GM18951 (cell line): ENCODE measurements at regions not wholly inside any gene's neighbourhood (a gene's known extent, or its start where the extent isn't known, plus 50 kb on each side); places are given as distances from the start of the nearest gene placed in this dataset.

ENCODE experiments used
- POLR2A ChIP-seq: IDR thresholded peaks from 4 replicates; pipeline ENCODE4 v1.6.1; 2011; ENCODE audit warnings: mild to moderate bottlenecking; ENCODE audit not compliant: insufficient read length, insufficient read depth; ENCODE audit errors: extremely low read depth
- in situ Hi-C: fragments of 300-500 bp; cut with MboI; formaldehyde crosslinking; loops from one replicate; pipeline ENCODE4 v1.12.0; 2022; ENCODE audit warnings: low sequenced_read_pairs, mixed read lengths, inconsistent platforms; ENCODE audit not compliant: unreplicated experiment

GRCh38 chr1:73626326-73626725, 571.6 kb downstream of the LRRIQ3 start:
- no peak for TF ChIP-seq POLR2A
- in situ Hi-C loops = no loop called here

- in situ Hi-C loops = no loop called here
Observed at GRCh38 chr1:73623946-73624345, 574.0 kb downstream of the LRRIQ3 start.

DNA sequence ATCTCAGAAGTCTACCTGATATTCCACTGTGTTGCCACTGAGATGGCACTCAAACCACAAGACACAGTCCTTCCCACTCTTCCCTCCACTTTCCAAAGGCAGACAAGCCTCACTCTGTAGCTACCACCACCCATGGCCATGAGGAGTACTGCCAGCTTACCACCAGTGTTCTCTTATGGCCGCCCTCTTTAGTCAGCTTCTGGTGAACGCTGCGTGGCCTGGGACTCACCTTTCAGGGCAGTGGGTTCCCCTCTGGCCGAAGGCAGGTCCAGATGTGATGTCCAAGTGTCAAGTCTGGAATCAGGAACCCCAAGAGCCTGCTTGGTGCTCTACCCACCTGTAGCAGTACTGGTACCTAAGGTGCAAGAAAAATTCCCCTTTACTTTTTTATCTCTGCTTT, 580.8 kb downstream of the LRRIQ3 start:
- TF ChIP-seq POLR2A = no peak
- in situ Hi-C loops = no loop called here

More at GRCh38 chr1:73623946-73624345, 574.0 kb downstream of the LRRIQ3 start:
- no peak for TF ChIP-seq POLR2A

DNA sequence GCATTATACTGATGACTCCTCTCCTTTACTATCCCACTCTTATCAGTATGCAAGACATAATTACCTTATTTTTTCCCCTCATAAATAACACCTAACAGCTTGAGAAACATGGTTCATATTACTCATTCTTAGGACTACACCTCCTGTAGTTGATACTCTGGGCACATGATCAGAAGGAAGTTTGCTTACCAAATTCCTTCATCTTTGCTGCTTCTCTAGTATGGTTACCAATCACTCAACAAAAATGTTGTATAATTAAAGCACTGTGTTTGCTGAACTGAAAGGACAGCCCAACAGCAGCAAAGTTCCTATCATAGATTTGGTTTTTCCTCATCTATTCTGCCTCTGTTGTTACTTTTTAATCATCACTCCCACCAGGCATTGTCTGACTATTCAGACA, 586.3 kb downstream of the LRRIQ3 start:
- in situ Hi-C loops = no loop called here
- TF ChIP-seq POLR2A = no peak

GRCh38 chr1:73604739-73605138, 593.2 kb downstream of the LRRIQ3 start:
- TF ChIP-seq POLR2A = no peak
- in situ Hi-C loops = no loop called here

GRCh38 chr1:73604211-73604610, 593.8 kb downstream of the LRRIQ3 start:
- no peak for TF ChIP-seq POLR2A
- in situ Hi-C loops = no loop called here

GRCh38 chr1:73593804-73594203, 604.2 kb downstream of the LRRIQ3 start:
- in situ Hi-C loops = no loop called here
- no peak for TF ChIP-seq POLR2A

GRCh38 chr1:73593364-73593763, 604.6 kb downstream of the LRRIQ3 start:
- no peak for TF ChIP-seq POLR2A
- in situ Hi-C loops = no loop called here

DNA sequence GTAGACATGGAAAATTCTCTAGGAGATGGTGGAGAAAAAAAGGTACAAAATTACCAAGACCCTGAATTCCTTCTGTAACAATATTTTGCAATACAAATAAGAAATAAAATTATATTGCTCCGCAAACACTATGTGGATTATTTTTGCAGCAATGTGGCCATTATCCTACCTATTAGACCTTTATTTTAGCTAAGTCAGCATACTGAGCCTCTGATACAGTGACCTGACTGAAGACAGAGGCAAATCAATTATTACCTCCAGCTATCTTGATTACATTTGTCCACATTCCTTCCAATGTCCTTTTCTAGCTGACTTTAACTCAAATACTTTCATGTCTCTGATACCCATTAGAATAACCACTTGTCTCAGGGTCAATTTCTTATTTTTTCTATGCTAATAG, 610.9 kb downstream of the LRRIQ3 start:
- TF ChIP-seq POLR2A = no peak
- in situ Hi-C loops = no loop called here

DNA sequence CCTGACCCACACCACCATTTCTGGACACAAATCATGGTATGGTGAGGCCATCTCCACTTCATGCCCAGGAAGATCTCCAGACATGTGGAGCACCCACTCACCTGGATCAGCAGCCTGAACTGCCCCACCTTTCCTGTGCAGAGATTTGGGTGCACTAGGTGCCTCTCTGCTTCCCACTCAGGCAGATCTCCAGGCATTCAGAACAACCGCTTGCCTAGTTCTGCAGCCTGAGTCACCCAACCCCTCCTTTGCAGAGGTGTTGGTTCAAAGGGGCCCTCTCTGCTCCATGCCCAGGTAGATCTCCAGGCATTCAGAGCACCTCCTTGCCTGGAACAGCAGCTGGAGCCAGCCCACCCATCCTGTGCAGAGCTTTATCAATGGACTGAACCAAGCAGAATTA, 620.8 kb downstream of the LRRIQ3 start:
- no peak for TF ChIP-seq POLR2A

DNA sequence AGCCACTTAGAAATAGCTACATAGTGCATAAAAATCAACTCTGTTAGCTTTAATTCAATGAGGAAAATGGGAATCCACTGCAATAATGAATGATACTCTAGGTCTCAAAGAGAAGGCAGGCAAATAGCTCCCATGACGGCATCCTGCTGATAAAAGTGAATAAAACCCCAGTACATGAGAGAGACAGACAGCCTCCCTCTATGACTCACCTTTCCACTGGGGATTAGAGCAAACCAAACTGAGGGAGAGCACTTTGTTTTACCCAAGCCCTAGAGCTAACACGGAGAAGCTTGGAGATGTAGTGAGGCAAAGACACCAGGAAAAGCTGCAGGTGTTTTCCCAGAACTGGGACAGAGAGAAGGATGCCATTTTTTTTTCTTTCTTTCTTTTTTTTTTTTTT, 621.9 kb downstream of the LRRIQ3 start:
- TF ChIP-seq POLR2A = no peak
- in situ Hi-C loops = no loop called here

More for the DNA sequence above, 620.8 kb downstream of the LRRIQ3 start:
- in situ Hi-C loops = no loop called here

GRCh38 chr1:73564294-73564693, 633.7 kb downstream of the LRRIQ3 start:
- in situ Hi-C loops = no loop called here
- TF ChIP-seq POLR2A = no peak

GRCh38 chr1:73556270-73556669, 641.7 kb downstream of the LRRIQ3 start:
- in situ Hi-C loops = no loop called here
- TF ChIP-seq POLR2A = no peak

DNA sequence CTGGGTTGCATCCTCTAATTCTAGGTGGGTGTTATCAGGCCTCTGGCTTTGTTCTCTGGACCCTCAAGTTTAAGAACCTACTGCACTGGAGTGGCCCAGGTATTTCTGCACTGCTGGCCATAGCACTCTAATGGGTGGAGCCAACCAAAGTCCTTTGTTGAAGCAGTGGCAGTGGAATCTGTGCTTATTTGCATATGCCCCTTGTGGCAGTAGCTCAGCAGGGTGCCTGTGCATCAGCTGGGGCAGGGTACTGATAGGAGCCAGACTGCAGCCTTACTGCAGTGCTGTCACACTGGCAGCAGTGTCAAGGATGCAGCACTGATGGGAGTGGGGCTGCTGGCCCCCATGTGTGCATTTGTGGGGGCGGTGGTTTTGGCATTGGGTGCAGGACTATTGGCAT, 660.6 kb downstream of the LRRIQ3 start:
- in situ Hi-C loops = no loop called here
- TF ChIP-seq POLR2A = no peak

DNA sequence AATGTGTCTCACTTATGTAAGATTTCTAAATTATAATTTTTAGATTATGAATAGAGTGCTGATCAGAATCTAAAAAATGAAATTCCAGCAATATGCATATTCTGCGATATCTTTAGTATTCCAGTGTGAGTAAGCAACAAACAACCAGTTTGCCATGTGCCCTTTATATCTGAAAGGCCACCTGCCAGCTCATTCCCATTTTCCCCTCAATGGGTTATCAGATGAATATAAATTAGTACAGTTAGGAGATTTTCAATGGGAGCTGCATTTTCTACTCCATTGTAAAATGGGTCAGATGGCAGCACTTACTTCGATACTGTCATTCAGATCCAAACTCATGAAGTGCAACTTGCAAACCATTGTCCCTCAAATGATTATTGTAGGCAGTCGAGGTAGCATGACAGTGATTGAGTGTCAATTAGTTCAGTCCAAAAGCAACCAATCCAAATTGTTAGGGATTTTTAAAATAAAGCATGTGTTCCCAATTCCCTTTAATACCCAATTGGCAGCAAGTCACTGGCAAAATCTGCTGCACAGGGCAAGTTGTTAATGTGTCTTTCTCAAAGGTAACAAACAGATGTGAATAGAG, 680.3 kb downstream of the LRRIQ3 start:
- no peak for TF ChIP-seq POLR2A
- in situ Hi-C loops = no loop called here
